BLaER1 (cell line): ENCODE measurements at regions not wholly inside any gene's neighbourhood (a gene's known extent, or its start where the extent isn't known, plus 50 kb on each side); places are given as distances from the start of the nearest gene placed in this dataset.
A peak's percentile ranks its signal among the peaks of the same experiment; 100 is the strongest.

ENCODE experiments used
- H3K27ac ChIP-seq: shearing (Covaris generic); formaldehyde crosslinking; 2 replicates; pipeline ENCODE4 v1.8.1; 2022
- H3K27me3 ChIP-seq: shearing (Covaris generic); formaldehyde crosslinking; 2 replicates; pipeline ENCODE4 v1.8.1; 2022
- H3K36me3 ChIP-seq: shearing (Covaris generic); formaldehyde crosslinking; 2 replicates; pipeline ENCODE4 v1.8.1; 2022
- H3K4me1 ChIP-seq: shearing (Covaris generic); formaldehyde crosslinking; 2 replicates; pipeline ENCODE4 v1.8.1; 2022
- H3K4me2 ChIP-seq: shearing (Covaris generic); formaldehyde crosslinking; 2 replicates; pipeline ENCODE4 v1.8.1; 2022
- H3K4me3 ChIP-seq: shearing (Covaris generic); formaldehyde crosslinking; 2 replicates; pipeline ENCODE4 v1.8.1; 2022
- H3K9ac ChIP-seq: shearing (Covaris generic); formaldehyde crosslinking; 2 replicates; pipeline ENCODE4 v1.8.1; 2022
- H3K9me3 ChIP-seq: shearing (Covaris generic); formaldehyde crosslinking; 2 replicates; pipeline ENCODE4 v1.8.1; 2022
- H4K20me1 ChIP-seq: shearing (Covaris generic); formaldehyde crosslinking; 2 replicates; pipeline ENCODE4 v1.8.1; 2022
- Cebpa-rat ChIP-seq: shearing (Covaris generic); IDR thresholded peaks from 2 replicates; pipeline ENCODE4 v1.8.1; 2022

- Histone ChIP-seq H4K20me1 (no peaks in the 10 kb centered on the region), H3K9ac (no peak overlapping the region), H3K4me1 (peaks cover 33% of the 10 kb centered on the region), H3K9me3 (no peaks in the 10 kb centered on the region), H3K4me3 (no peak overlapping the region), H3K36me3 (no peaks in the 10 kb centered on the region), H3K27me3 (no peaks in the 10 kb centered on the region; the same call in 1 of the 2 replicates), H3K27ac (no peak overlapping the region), H3K4me2 (peak overlapping the region; percentile 60)
- no peak for TF ChIP-seq Cebpa-rat
Measured at GRCh38 chr22:49101225-49101624, 726.4 kb downstream of the BRD1 start.

- no peaks in the 10 kb centered on the region for H3K9me3 ChIP-seq
- no peaks in the 10 kb centered on the region for H4K20me1 ChIP-seq
- no peaks in the 10 kb centered on the region for H3K36me3 ChIP-seq
- no peaks in the 10 kb centered on the region; the same call in 1 of the 2 replicates for H3K27me3 ChIP-seq
- TF ChIP-seq Cebpa-rat, result no peak
- H3K4me1 ChIP-seq, result peaks cover 33% of the 10 kb centered on the region
- H3K4me3 ChIP-seq, result no peak overlapping the region
- peak overlapping the region; percentile 60 for H3K4me2 ChIP-seq
- H3K9ac ChIP-seq, result no peak overlapping the region
- H3K27ac ChIP-seq, result no peak overlapping the region
Measured at GRCh38 chr22:49100773-49101172, 726.9 kb downstream of the BRD1 start.

DNA sequence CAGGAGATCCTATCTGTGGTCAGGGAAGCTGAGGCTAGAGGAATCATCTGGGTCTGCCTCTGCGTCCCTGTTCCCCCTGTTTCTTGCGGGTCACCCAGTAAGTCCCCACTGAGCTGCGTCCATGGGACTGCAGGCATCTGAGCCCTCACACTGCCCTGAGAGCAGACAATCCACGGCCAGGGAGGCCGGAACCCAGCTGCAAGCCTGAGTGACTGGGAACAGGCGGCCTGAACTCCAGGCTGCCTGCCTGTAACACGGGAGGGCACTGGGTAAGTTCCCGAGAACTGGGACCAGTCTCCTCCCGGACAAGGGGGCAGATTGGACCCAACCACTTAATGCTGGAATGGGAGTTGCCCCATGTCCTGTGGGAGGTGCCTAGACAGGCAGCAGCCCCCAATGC is 727.4 kb downstream of the BRD1 start:
- H3K4me3 ChIP-seq, result no peak overlapping the region

DNA sequence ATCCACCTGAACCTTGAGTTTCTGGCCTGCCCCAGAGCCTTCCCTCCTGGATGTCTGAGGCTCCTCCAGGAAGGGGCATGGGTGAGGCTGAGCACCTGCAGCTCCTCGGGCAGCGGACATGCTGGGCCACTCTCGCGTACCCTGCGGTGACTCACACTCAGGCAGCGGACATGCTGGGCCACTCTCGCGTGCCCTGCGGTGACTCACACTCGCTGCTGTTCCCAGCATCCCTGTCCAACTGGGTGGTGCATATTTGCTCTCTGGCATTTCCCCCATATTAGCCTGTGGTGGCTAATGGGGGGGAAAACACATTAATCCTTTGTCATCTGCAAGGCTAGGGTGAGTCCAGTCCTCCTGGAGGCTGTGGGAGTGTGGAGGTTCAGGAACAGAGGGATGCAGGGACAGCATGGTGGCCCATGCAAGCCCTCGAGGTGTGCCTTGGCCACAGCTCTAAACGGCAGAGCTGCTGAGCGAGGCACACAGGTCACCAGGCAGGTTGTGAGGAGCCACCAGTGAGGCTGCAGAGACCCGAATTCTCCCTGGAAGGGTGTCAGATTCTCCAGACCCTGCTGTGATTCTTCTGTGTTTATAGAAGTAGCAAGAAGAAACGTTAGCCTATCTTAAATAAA is 728.1 kb downstream of the BRD1 start:
- no peak for TF ChIP-seq Cebpa-rat
- Histone ChIP-seq H3K36me3 (no peaks in the 10 kb centered on the region), H3K4me3 (no peak overlapping the region), H3K4me1 (peaks cover 37% of the 10 kb centered on the region), H3K27me3 (no peaks in the 10 kb centered on the region; the same call in 1 of the 2 replicates), H3K27ac (no peak overlapping the region), H3K4me2 (peak overlapping the region; percentile 60; the same call in 1 of the 2 replicates), H3K9ac (no peak overlapping the region), H3K9me3 (no peaks in the 10 kb centered on the region), H4K20me1 (no peaks in the 10 kb centered on the region)

More for the DNA sequence above, 727.4 kb downstream of the BRD1 start:
- Histone ChIP-seq H3K36me3 (no peaks in the 10 kb centered on the region), H3K27ac (no peak overlapping the region), H3K27me3 (no peaks in the 10 kb centered on the region; the same call in 1 of the 2 replicates), H3K9ac (no peak overlapping the region), H4K20me1 (no peaks in the 10 kb centered on the region), H3K4me2 (peak overlapping the region; percentile 60), H3K4me1 (peaks cover 33% of the 10 kb centered on the region), H3K9me3 (no peaks in the 10 kb centered on the region)
- no peak for TF ChIP-seq Cebpa-rat

DNA sequence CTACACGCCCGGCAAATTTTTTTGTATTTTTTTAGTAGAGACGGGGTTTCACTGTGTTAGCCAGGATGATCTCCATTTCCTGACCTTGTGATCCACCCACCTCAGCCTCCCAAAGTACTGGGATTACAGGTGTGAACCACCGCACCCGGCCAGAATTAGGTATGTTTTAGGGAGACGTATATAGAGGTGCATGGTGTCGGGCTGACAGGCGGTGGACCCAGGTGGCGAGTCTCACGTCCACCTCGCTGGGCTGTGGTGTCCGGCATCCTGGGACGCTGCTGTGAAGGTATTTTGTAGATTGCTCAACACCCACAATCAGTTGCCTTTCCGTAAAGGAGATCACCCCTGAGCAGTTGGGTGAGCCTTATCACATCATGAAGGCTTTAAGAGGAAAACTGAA is 728.6 kb downstream of the BRD1 start:
- TF ChIP-seq Cebpa-rat, result no peak
- Histone ChIP-seq H3K4me1 (peaks cover 42% of the 10 kb centered on the region), H3K9me3 (no peaks in the 10 kb centered on the region), H3K9ac (no peak overlapping the region), H3K27me3 (no peaks in the 10 kb centered on the region; the same call in 1 of the 2 replicates), H3K27ac (no peak overlapping the region), H3K4me3 (no peak overlapping the region), H3K36me3 (no peaks in the 10 kb centered on the region), H3K4me2 (no peak overlapping the region), H4K20me1 (no peaks in the 10 kb centered on the region)

GRCh38 chr22:49097966-49098365 is 729.7 kb downstream of the BRD1 start:
- Histone ChIP-seq H3K4me3 (no peak overlapping the region), H3K36me3 (no peaks in the 10 kb centered on the region), H3K4me1 (peaks cover 50% of the 10 kb centered on the region), H3K4me2 (no peak overlapping the region), H3K27ac (no peak overlapping the region), H3K9ac (no peak overlapping the region), H3K27me3 (no peaks in the 10 kb centered on the region; the same call in 1 of the 2 replicates), H4K20me1 (no peaks in the 10 kb centered on the region), H3K9me3 (no peaks in the 10 kb centered on the region)
- no peak for TF ChIP-seq Cebpa-rat

GRCh38 chr22:49097171-49097925 is 730.3 kb downstream of the BRD1 start:
- no peaks in the 10 kb centered on the region for H3K9me3 ChIP-seq
- no peaks in the 10 kb centered on the region; the same call in 1 of the 2 replicates for H3K27me3 ChIP-seq

GRCh38 chr22:49096476-49096875 is 731.2 kb downstream of the BRD1 start:
- Histone ChIP-seq H3K36me3 (no peaks in the 10 kb centered on the region), H3K4me3 (no peak overlapping the region), H4K20me1 (no peaks in the 10 kb centered on the region), H3K4me2 (no peak overlapping the region), H3K9me3 (no peaks in the 10 kb centered on the region), H3K4me1 (peaks cover 50% of the 10 kb centered on the region), H3K27me3 (no peaks in the 10 kb centered on the region), H3K9ac (no peak overlapping the region), H3K27ac (no peak overlapping the region)
- no peak for TF ChIP-seq Cebpa-rat

More at GRCh38 chr22:49097171-49097925, 730.3 kb downstream of the BRD1 start:
- Histone ChIP-seq H3K4me2 (no peak overlapping the region), H3K36me3 (no peaks in the 10 kb centered on the region), H3K4me3 (no peak overlapping the region), H3K4me1 (peaks cover 50% of the 10 kb centered on the region), H3K9ac (no peak overlapping the region), H3K27ac (no peak overlapping the region), H4K20me1 (no peaks in the 10 kb centered on the region)
- no peak for TF ChIP-seq Cebpa-rat

DNA sequence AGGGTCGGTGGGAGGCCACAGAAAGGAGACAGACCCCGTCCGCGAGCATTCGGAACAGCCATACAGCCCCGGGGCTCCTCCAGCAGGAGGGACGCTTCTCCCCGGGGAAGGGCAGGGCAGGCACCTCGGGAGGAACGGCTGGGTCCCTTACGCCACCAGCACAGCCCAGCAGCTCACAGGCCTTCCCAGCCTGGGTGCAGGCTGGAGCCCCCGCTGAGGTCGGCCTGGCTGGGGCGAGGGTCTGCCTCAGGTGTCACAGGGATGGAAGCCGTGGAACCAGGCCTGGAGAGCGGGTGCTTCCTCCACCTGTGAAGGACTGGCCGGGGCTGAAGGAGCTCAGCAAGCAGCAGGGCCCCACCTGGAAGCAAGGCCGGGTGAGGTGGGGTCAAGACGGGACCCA is 732.3 kb downstream of the BRD1 start:
- Histone ChIP-seq H3K27ac (no peak overlapping the region), H3K36me3 (no peaks in the 10 kb centered on the region), H4K20me1 (no peaks in the 10 kb centered on the region), H3K9ac (no peak overlapping the region), H3K9me3 (no peaks in the 10 kb centered on the region), H3K4me3 (no peak overlapping the region), H3K4me1 (peaks cover 42% of the 10 kb centered on the region), H3K4me2 (no peak overlapping the region), H3K27me3 (no peaks in the 10 kb centered on the region)
- TF ChIP-seq Cebpa-rat, result no peak

DNA sequence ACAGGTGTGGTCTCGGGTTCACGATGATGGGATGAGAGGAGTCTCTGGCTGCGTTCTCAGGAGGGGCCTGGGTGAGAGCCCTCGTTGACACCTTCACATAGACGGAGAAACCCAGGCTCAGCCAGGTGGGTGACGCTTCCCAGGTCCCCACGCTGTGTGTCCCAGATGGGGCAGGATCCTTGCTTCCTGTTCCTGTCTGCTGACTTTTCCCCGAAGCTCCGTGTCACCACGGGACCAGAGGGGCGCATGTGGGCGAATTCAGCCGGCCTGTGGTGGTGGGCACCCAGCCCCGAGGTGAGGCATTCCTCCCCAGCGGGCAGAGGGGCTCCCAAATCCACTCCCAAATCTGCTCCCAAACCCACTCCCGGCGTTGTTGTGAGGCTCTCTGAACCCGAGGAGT is 732.8 kb downstream of the BRD1 start:
- H3K4me1 ChIP-seq, result peaks cover 37% of the 10 kb centered on the region
- H3K27me3 ChIP-seq, result no peaks in the 10 kb centered on the region
- no peak for TF ChIP-seq Cebpa-rat
- H3K4me3 ChIP-seq, result no peak overlapping the region
- no peaks in the 10 kb centered on the region for H3K9me3 ChIP-seq
- H3K4me2 ChIP-seq, result no peak overlapping the region
- H3K36me3 ChIP-seq, result no peaks in the 10 kb centered on the region
- H3K27ac ChIP-seq, result no peak overlapping the region
- no peak overlapping the region for H3K9ac ChIP-seq
- H4K20me1 ChIP-seq, result no peaks in the 10 kb centered on the region
